HG03095 (cell line): ENCODE measurements at regions not wholly inside any gene's neighbourhood (a gene's known extent, or its start where the extent isn't known, plus 50 kb on each side); places are given as distances from the start of the nearest gene placed in this dataset.

Experiments used
- ATAC-seq: cut with Tn5 transposase; IDR thresholded peaks from one replicate; pipeline ENCODE4 v1.9.1; 2021; ENCODE audit warnings: moderate library complexity; ENCODE audit not compliant: unreplicated experiment

DNA sequence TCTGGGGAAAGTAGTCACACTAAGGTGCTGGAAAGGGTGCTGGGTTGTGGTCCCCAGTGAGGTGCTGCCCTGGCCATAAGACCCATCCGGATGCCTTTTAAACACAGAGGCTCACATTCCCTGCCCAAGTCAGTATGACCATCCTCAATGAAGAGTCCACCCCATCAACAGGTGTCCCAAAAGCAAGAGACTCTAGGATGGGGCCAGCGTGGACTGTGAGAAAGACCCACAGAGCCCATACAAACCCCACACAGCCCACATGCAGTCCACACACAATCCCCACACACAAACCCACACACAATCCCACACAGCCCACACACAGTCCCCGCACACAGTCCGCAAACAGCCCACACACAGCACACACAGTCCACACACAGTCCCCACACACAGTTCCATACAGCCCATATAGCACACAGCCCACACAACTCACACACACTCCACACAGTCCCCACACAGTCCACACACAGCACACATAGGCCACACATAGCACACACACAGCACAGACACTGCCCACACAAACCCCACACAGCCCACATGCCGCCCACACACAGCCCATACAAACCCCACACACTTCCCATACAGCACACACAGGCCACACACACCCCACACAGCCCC is 241.4 kb upstream of the SALL3 start:
- no peak for ATAC-seq

- no peak for ATAC-seq
These were observed 240.5 kb upstream of the SALL3 start for GRCh38 chr18:78739115-78739514.

DNA sequence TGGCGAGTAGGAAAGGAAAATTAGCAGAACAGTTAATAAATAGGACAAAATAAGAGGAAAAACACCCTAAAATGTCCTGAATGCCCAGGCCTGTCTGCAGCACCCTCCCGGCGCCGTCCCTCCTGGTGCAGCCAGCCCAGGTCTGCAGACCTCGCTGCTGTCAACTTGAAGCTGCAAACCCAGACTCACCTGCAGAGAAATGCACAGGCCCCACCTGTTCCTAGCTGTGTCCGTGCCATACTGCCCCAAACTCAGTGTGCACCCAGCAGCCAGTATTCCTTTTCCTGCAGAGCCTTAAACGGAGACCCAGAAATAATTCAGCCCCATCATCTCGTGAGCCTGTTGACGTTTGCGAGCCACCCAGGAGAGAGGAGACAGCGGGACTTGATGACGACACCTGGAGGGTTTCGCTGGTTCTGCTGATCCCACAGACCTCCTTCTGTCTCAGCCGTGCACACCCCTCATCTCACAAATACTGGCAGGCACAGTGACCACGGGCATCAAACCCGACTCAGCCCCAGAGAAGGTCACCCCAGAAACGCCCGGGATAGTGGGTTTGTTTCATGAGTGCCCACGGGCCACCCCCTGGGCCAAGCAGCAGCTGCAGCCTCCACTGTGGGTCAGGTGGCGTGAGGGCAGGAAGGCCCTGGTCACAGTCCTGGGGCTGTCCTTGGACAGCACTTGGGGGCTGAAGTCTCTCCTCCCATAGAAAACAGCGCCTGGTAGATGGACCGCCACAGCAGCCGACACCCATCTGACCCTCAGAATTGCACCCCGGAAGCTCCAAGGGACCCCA is 239.5 kb upstream of the SALL3 start:
- ATAC-seq: no peak

- no peak for ATAC-seq
These were observed 238.7 kb upstream of the SALL3 start for GRCh38 chr18:78740876-78741275.

DNA sequence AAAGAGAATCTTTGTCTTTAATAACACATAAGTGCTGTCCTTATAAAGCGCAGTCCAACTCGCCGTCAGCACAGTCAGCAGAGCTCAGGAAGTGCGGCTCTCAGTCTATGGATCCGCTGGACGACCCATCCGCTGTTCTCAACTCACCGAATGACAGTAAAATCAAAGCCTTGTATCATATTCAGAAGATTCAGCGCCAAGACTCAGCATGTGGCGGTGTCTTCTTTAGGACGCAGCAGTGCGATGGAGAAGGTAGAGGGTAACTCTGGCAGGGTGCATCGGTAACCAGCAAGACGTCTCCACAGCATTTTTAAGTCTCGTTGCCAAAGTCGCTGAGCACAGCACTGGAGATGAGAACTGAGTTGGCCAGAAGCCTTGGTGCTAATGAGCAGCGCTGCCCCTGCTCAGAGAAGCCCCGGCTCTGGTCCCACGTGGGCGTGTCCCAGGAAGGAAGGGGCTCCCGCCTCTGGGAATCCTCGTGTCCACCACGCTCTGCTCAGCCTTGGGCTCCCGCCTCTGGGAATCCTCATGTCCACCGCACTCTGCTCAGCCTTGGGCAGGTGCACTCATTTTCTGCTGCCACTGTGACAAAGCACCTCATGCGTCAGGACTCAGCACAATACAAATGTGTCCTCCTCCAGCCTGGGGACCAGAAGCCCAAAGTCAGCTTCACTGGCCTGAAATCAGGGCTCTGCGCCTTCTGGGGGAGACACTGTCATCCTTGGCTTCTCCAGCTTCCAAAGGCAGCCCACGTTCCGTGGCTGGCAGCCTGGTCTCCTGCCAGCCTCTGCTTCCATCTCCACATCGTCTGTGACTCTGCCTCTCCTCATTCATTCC is 238.0 kb upstream of the SALL3 start:
- no peak for ATAC-seq

GRCh38 chr18:78742218-78742745 is 237.3 kb upstream of the SALL3 start:
- ATAC-seq: no peak

- ATAC-seq: no peak
These were observed 236.5 kb upstream of the SALL3 start for GRCh38 chr18:78743078-78743477.

DNA sequence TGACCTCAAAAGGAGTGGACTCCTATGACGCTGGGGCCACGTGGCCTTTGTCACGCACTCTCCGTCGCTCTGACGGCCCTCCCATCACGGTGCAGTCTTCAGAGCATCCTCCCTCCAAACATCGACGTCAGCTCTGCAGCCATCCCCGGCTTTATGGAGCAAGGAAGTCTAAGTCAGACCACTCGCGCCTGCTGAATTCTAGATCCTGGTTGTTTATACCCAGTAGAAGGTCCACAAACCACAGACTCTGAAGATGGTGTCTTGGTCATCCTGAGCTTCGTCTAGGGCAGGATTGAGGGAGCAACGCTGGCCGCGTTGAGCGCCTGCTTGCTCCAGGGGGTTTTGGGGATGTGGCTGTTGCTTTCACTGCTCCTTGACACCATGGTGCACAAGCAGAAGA is 228.0 kb upstream of the SALL3 start:
- ATAC-seq: no peak

- ATAC-seq: no peak
These were observed 226.4 kb upstream of the SALL3 start for GRCh38 chr18:78753240-78753639.

DNA sequence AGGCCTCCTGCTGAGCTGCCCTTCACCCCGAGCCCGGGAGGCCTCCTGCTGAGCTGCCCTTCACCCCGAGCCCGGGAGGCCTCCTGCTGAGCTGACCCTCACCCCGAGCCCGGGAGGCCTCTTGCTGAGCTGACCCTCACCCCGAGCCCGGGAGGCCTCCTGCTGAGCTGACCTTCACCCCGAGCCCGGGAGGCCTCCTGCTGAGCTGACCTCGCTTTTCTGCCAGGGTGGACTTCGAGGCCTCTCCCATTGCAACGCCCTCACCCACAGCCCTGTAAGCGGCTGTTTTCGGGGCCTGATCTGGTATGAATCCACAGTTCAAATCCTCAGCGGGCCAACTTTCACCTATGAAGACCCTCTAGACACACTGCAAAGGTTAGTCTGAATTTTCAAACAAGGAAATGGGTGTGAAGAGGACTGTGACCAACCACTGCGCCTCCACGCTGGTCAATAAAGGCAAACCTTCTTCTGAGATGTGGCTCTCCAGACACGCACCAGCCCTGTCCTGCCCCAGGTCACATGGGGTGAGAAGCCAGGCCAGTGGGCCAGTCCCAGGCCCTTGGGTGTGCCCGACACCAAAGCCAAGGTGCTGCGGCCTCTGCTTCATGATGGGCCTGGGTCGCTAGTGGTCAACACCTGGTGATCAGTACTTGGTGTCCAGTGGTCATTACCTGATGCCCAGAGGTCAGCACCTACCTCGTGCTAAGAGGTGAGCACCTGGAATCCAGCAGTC is 225.1 kb upstream of the SALL3 start:
- ATAC-seq: no peak

- ATAC-seq: no peak
These were observed 222.6 kb upstream of the SALL3 start for GRCh38 chr18:78757014-78757413.

GRCh38 chr18:78758496-78758895 is 221.1 kb upstream of the SALL3 start:
- no peak for ATAC-seq

GRCh38 chr18:78762753-78763152 is 216.9 kb upstream of the SALL3 start:
- no peak for ATAC-seq

- no peak for ATAC-seq
These were observed 215.1 kb upstream of the SALL3 start for GRCh38 chr18:78764544-78764943.

GRCh38 chr18:78765142-78765541 is 214.5 kb upstream of the SALL3 start:
- ATAC-seq: no peak

DNA sequence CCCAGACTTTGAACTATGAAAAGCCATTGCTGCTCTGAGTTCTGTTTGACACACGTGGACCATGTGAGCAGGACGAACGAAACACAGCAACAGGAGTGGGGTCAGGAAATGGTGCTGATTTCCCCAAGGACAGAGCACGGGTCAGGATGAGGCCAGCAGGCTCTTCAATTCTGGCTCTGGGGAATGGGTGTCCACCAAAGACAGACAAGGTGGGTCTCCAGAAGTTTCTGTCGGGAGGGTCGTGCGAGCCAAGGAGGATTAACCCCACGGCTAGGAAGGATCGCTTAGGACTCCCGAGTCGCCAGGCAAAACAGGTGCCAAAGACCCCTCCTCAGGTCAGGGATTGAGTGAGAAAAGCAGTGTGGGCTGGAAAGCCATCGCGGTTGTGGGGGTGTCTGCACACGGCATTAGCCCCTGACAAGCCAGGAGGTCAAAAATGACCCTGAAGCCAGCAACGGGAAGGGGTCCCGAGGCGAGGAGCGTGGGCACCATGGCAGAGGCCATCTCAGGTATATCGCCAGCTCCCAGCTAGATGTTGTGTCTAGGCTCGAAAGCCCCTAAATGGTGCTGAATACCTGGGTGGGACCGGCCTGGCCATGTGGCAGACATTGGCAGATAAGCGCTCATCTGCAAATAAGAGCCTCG is 213.9 kb upstream of the SALL3 start:
- ATAC-seq: no peak

DNA sequence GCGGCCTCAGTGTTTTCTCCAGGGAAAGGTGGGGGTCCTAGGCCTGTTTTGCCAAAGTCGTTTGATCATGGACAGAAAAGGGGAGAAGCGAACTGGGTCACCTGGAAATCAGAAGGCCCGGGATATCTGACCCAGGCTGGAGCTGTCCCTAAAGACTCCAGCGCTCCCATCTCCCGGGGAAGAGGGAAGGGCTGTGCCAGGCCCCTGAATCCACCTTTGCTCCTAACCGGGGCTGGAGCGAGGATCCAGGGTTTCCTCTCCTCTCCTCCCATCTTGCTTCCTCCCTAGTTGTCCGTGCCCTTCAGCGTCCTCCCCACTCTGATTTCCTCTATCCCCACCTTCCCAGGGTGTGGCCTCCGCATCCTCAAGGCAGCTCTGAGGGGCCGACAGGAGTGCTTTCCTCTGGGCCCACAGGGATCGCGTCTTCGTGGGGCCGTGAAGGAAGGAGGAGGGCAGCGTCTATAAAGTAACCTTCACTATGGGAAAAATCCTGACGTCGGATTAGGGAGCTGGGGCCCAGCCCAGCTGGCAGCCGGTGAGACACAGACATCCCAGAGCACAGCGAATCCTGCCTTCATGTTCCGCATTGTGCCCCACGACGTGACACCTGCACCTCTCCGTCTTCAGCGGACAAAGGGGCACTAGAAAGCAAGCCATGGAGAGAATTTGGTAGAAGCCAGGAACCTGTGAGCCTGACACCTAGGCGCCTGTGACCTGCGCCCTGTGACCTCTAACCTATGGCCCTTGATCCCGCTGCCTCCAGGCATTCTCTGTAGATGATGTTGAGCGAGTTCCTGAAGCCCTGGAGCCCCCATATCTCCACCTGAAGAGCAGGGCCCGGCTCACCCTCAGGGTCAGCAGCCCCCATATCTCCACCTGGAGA is 212.7 kb upstream of the SALL3 start:
- no peak for ATAC-seq

- ATAC-seq: no peak
These were observed 212.0 kb upstream of the SALL3 start for GRCh38 chr18:78767648-78768071.

DNA sequence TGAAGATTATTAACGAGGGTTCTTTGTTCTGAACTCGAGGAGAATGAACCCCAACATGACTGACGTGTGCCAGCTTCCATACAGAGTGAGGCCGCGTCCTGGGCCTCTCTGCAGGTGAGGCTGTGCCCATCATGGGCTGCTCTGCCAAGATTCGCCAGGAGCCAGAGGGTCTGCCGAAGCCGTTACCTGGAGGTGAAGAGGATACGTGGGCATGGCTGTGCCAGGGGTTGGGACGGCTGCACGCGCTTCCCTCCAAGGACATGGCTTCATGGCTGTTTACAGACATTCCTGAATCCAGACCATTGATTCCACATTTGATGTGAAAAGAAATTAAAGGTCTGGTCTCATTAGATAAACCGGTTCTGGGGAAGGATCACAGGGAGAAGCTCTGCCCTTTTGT is 211.4 kb upstream of the SALL3 start:
- ATAC-seq: no peak
